Uterus (tissue), 2 donors: ENCODE measurements at regions not wholly inside any gene's neighbourhood (a gene's known extent, or its start where the extent isn't known, plus 50 kb on each side); places are given as distances from the start of the nearest gene placed in this dataset.

Source experiments
- CTCF ChIP-seq, 4 experiments: fragments of 200-600 bp in 2 of 4; fragments of 450-650 bp in 2 of 4; sonication (generic) in 2 of 4; IDR thresholded peaks; one replicate each; pipeline ENCODE4 v1.5.1; 2016 to 2019; ENCODE audit warnings: antibody characterized with exemption in 4 of 4, mild to moderate bottlenecking in 2 of 4, moderate library complexity in 1 of 4
- POLR2A ChIP-seq, 2 donors: fragments of 450-650 bp; IDR thresholded peaks; one replicate each; pipeline ENCODE4 v1.6.1; 2016; ENCODE audit warnings: antibody characterized with exemption in 2 of 2, mild to moderate bottlenecking in 1 of 2, moderate library complexity in 1 of 2

DNA sequence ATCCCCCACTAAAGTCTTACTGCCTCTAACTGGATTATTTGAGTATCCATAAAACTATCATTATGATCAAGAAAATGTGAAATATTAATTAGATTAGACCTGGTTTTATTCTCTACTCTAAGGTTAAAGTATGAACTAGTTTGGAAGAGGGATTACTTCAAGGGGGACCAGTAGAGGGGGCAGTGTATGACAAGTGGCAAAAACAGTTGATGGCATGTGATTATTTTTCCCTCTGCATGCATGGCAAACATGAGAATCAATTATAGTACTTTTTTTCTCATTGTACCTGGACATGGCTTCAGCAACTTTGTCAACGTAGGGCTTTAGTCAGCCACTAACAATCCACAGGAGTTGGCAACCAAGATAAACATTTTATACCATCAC is 145.0 kb upstream of the SLC38A2 start:
- TF ChIP-seq POLR2A (IDR thresholded peaks at IDR 0.05) (no peak), CTCF (IDR thresholded peaks at IDR 0.05) (no peak)
